B cell (primary cell): ENCODE measurements at regions not wholly inside any gene's neighbourhood (a gene's known extent, or its start where the extent isn't known, plus 50 kb on each side); places are given as distances from the start of the nearest gene placed in this dataset.

Source experiments
- ATAC-seq: fragments of 200-7000 bp; cut with Tn5 transposase; one replicate; pipeline ENCODE4 v1.10.0; 2021; ENCODE audit warnings: low read depth, mild to moderate bottlenecking, moderate number of reproducible peaks, moderate library complexity
- CTCF ChIA-PET: fragments of 350-600 bp; sonication (Branson Sonifier 250); formaldehyde crosslinking; loops from one replicate; lab custom pipeline; 2021; ENCODE audit warnings: antibody characterized with exemption, inconsistent platforms; lab: Charles Lee
- POLR2A ChIA-PET: fragments of 350-600 bp; sonication (Branson Sonifier 250); formaldehyde crosslinking; loops from one replicate; lab custom pipeline; 2021; ENCODE audit warnings: antibody characterized with exemption; lab: Charles Lee
- DNase-seq: peaks from one replicate; pipeline ENCODE4 v3.0.0; 2013
- H2AFZ ChIP-seq: 2 replicates; pipeline ENCODE4 v1.6.1; 2012; ENCODE audit warnings: mild to moderate bottlenecking, low read depth, low read length; ENCODE audit not compliant: insufficient read depth, poor library complexity, severe bottlenecking
- H3K27ac ChIP-seq, 2 donors: 1 replicate in 1 of 2; 2 replicates in 1 of 2; pipeline ENCODE4 v1.5.1; 2012 to 2013; ENCODE audit warnings: low read length in 2 of 2, mild to moderate bottlenecking in 2 of 2, moderate library complexity in 1 of 2
- H3K27me3 ChIP-seq, 4 experiments: fragments of 200-600 bp in 1 of 4; sonication (generic) in 1 of 4; replicated peaks in 1 of 4; 1 replicate in 2 of 4; 2 replicates in 2 of 4; pipeline versions ENCODE4 v1.6.1 to v1.7.0; 2013 to 2016; ENCODE audit warnings: low read length in 3 of 4, mild to moderate bottlenecking in 2 of 4, mixed read lengths in 1 of 4, moderate library complexity in 1 of 4; ENCODE audit not compliant: insufficient read depth in 4 of 4, control insufficient read depth in 3 of 4; ENCODE audit errors: control extremely low read depth in 1 of 4
- H3K36me3 ChIP-seq, 2 experiments: replicated peaks in 1 of 2; 1 replicate in 1 of 2; 2 replicates in 1 of 2; pipeline versions ENCODE4 v1.6.1 to v1.7.1; 2013; ENCODE audit warnings: low read length in 1 of 2; ENCODE audit not compliant: insufficient read depth in 2 of 2, control insufficient read depth in 1 of 2; ENCODE audit errors: control extremely low read depth in 1 of 2, extremely low read depth in 1 of 2
- H3K4me1 ChIP-seq, 2 donors: fragments of 200-600 bp in 1 of 2; sonication (generic) in 1 of 2; 1 replicate in 1 of 2; 2 replicates in 1 of 2; pipeline versions ENCODE4 v1.5.1 to v1.6.1; 2013 to 2017; ENCODE audit warnings: low read length in 2 of 2; ENCODE audit not compliant: control insufficient read depth in 2 of 2, insufficient read depth in 2 of 2
- H3K4me2 ChIP-seq: replicated peaks from 2 replicates; pipeline ENCODE3; 2012; ENCODE audit warnings: mild to moderate bottlenecking, low read depth, low read length; ENCODE audit not compliant: poor library complexity, severe bottlenecking
- H3K4me3 ChIP-seq, 5 experiments: fragments of 200-600 bp in 1 of 5; sonication (generic) in 1 of 5; 1 replicate in 3 of 5; 2 replicates in 2 of 5; pipeline versions ENCODE4 v1.5.1 to v1.7.0; 2011 to 2016; ENCODE audit warnings: low read length in 4 of 5, mild to moderate bottlenecking in 4 of 5, low read depth in 2 of 5, control low read depth in 1 of 5, moderate library complexity in 1 of 5; ENCODE audit not compliant: insufficient read depth in 1 of 5; ENCODE audit errors: control extremely low read depth in 1 of 5, extremely low read depth in 1 of 5
- H3K79me2 ChIP-seq: fragments of 200-600 bp; sonication (generic); one replicate; pipeline ENCODE4 v1.6.0; 2016; ENCODE audit warnings: low read length; ENCODE audit not compliant: control insufficient read depth, insufficient read depth
- H3K9ac ChIP-seq: fragments of 200-600 bp; sonication (generic); 2 replicates; pipeline ENCODE4 v1.6.1; 2017; ENCODE audit warnings: mild to moderate bottlenecking, low read length, moderate library complexity
- H3K9me3 ChIP-seq, 3 donors: one replicate each; pipeline versions ENCODE4 v1.6.1 to v1.7.1; 2013; ENCODE audit warnings: low read length in 2 of 3; ENCODE audit not compliant: control insufficient read depth in 2 of 3, insufficient read depth in 1 of 3; ENCODE audit errors: control extremely low read depth in 1 of 3
- H4K20me1 ChIP-seq: 2 replicates; pipeline ENCODE4 v1.6.0; 2012; ENCODE audit warnings: mild to moderate bottlenecking, low read length; ENCODE audit not compliant: insufficient read depth, control insufficient read depth, poor library complexity, severe bottlenecking
- H3K27ac Mint-ChIP-seq: one replicate; pipeline ENCODE4 v1.8.0; 2021; ENCODE audit warnings: mixed read lengths
- H3K27me3 Mint-ChIP-seq: one replicate; pipeline ENCODE4 v1.8.0; 2021; ENCODE audit warnings: mixed read lengths
- H3K4me1 Mint-ChIP-seq: one replicate; pipeline ENCODE4 v1.8.0; 2021; ENCODE audit warnings: mixed read lengths
- H3K4me3 Mint-ChIP-seq: one replicate; pipeline ENCODE4 v1.8.0; 2021; ENCODE audit warnings: mixed read lengths
- H3K9me3 Mint-ChIP-seq: one replicate; pipeline ENCODE4 v1.8.0; 2022; ENCODE audit warnings: mixed read lengths; ENCODE audit not compliant: insufficient read depth
- EZH2 ChIP-seq: IDR thresholded peaks from 2 replicates; pipeline ENCODE4 v1.6.1; 2012; ENCODE audit warnings: borderline replicate concordance, low read depth, mild to moderate bottlenecking, moderate library complexity, low read length; ENCODE audit not compliant: insufficient read depth, poor library complexity, severe bottlenecking
- WGBS: methylation state at CpG from one replicate; pipeline ENCODE4 v1.1.5; 2013; ENCODE audit warnings: missing lambda C conversion rate; ENCODE audit not compliant: insufficient coverage; 5-methylcytosine and 5-hydroxymethylcytosine counted together
- intact Hi-C: fragments of 100-400 bp; cut with micrococcal nuclease; formaldehyde crosslinking; loops from one replicate; pipeline ENCODE4 v1.10.0; 2022
- TF ChIP-seq, protein P1 (sequence below): fragments of 200-600 bp; IDR thresholded peaks from one replicate; pipeline ENCODE4 v1.8.0; 2022; ENCODE audit warnings: antibody characterized with exemption, mild to moderate bottlenecking

DNA sequence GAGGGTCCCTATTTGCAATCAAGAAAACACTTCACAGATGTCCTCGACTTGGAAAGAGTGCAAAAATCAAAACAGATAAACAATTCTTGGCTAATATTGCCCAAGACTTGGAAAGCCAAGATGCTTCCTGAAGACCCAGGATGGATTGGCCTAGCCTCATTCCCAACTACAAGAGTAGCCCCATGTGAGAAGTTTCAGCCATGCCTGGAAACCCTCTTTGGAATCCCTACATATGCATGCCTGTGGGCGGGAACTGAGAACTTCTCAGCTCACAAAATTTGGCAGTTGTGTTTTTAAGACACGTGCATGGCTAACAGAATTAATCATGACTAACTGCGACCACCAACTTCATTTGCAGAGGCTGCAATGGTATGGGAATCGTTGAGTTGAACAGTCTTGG lies 283.2 kb upstream of the TBX3 start:
- Histone ChIP-seq H3K9ac (no peak overlapping the region), H3K36me3 (no peaks in the 10 kb centered on the region), H4K20me1 (no peaks in the 10 kb centered on the region), H3K27me3 (no peaks in the 10 kb centered on the region), H3K27ac (no peak overlapping the region), H3K4me1 (no peaks in the 10 kb centered on the region), H2AFZ (no peak overlapping the region), H3K4me2 (no peak overlapping the region), H3K4me3 (no peak overlapping the region), H3K79me2 (no peaks in the 10 kb centered on the region), H3K9me3 (no peaks in the 10 kb centered on the region)
- TF ChIP-seq, protein P1, sequence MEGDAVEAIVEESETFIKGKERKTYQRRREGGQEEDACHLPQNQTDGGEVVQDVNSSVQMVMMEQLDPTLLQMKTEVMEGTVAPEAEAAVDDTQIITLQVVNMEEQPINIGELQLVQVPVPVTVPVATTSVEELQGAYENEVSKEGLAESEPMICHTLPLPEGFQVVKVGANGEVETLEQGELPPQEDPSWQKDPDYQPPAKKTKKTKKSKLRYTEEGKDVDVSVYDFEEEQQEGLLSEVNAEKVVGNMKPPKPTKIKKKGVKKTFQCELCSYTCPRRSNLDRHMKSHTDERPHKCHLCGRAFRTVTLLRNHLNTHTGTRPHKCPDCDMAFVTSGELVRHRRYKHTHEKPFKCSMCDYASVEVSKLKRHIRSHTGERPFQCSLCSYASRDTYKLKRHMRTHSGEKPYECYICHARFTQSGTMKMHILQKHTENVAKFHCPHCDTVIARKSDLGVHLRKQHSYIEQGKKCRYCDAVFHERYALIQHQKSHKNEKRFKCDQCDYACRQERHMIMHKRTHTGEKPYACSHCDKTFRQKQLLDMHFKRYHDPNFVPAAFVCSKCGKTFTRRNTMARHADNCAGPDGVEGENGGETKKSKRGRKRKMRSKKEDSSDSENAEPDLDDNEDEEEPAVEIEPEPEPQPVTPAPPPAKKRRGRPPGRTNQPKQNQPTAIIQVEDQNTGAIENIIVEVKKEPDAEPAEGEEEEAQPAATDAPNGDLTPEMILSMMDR = no peak
- TF ChIP-seq EZH2 = no peak
- Mint-ChIP-seq H3K4me1 (no peaks in the 10 kb centered on the region), H3K9me3 (no peaks in the 10 kb centered on the region), H3K27me3 (no peaks in the 10 kb centered on the region), H3K4me3 (no peak overlapping the region), H3K27ac (no peak overlapping the region)
- ATAC-seq (no peak), DNase-seq (no peak)
- intact Hi-C loops = no loop called here
- 86% methylated on average over 4 of the region's 5 CpGs for WGBS
- POLR2A ChIA-PET = no interaction called here
- CTCF ChIA-PET = no interaction called here

DNA sequence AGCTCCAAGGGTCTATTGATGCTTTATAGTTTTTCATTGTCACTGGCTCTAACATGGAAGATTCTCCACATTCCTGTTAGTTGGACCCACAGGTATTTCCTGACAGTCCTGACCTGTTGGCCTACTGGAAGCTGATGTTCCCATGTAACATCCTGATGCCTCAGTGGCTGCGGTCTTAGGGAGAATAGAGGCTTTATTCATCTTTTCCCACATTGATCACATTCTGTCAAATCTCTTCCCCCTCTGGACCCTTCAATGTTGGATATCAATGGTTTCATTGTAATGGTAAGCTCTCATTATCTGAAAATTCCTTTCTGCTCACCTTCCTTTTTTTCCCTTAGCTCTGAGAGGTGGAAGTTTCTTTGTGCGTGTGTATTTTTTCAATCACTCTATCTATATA lies 280.9 kb upstream of the TBX3 start:
- Histone ChIP-seq H3K27me3 (no peaks in the 10 kb centered on the region), H3K36me3 (no peaks in the 10 kb centered on the region), H4K20me1 (no peaks in the 10 kb centered on the region), H3K9me3 (no peaks in the 10 kb centered on the region), H3K27ac (no peak overlapping the region), H3K79me2 (no peaks in the 10 kb centered on the region), H3K4me3 (no peak overlapping the region), H3K4me1 (no peaks in the 10 kb centered on the region), H2AFZ (no peak overlapping the region), H3K9ac (no peak overlapping the region), H3K4me2 (no peak overlapping the region)
- Mint-ChIP-seq H3K9me3 (no peaks in the 10 kb centered on the region), H3K27ac (no peak overlapping the region), H3K4me1 (no peaks in the 10 kb centered on the region), H3K4me3 (no peak overlapping the region), H3K27me3 (no peaks in the 10 kb centered on the region)
- ChIA-PET CTCF (no interaction called here), POLR2A (no interaction called here)
- ATAC-seq = no peak
- DNase-seq = no peak
- intact Hi-C loops = no loop called here
- TF ChIP-seq, protein P1 = no peak
- TF ChIP-seq EZH2 = no peak
- WGBS = no CpG with 5 or more reads among the region's 2 CpGs
